T-cell (primary cell): ENCODE measurements at regions not wholly inside any gene's neighbourhood (a gene's known extent, or its start where the extent isn't known, plus 50 kb on each side); places are given as distances from the start of the nearest gene placed in this dataset.

Experiments
- ATAC-seq, 4 experiments: fragments of 200-7000 bp in 3 of 4; fragments of 150-1000 bp in 1 of 4; cut with Tn5 transposase; replicated peaks in 1 of 4; 1 replicate in 3 of 4; 2 replicates in 1 of 4; pipeline ENCODE4 v1.10.0; 2021; ENCODE audit warnings: moderate library complexity in 3 of 4, mild to moderate bottlenecking in 2 of 4, moderate number of reproducible peaks in 1 of 4
- CTCF ChIA-PET, 2 donors: fragments of 300-600 bp; sonication (Branson Sonifier 250); formaldehyde crosslinking; loops; one replicate each; lab custom pipeline; 2022; ENCODE audit warnings: antibody characterized with exemption in 2 of 2; lab: Charles Lee
- POLR2A ChIA-PET, 2 donors: fragments of 300-600 bp; sonication (Branson Sonifier 250); formaldehyde crosslinking; loops; one replicate each; lab custom pipeline; 2022; ENCODE audit warnings: antibody characterized with exemption in 2 of 2; lab: Charles Lee
- DNase-seq, 35 experiments: peaks; one replicate each; pipeline versions ENCODE4 v3.0.0 to v3.0.0-alpha.2; 2013 to 2023
- H3K27ac ChIP-seq: one replicate; pipeline ENCODE4 v1.5.1; 2013; ENCODE audit warnings: low read length
- H3K27me3 ChIP-seq, 2 experiments: replicated peaks in 1 of 2; 1 replicate in 1 of 2; 2 replicates in 1 of 2; pipeline versions ENCODE4 v1.6.1 to v1.7.0; 2013; ENCODE audit warnings: low read length in 1 of 2, mixed read lengths in 1 of 2; ENCODE audit not compliant: control insufficient read depth in 2 of 2, insufficient read depth in 2 of 2; ENCODE audit errors: extremely low read depth in 1 of 2
- H3K36me3 ChIP-seq, 2 donors: 1 replicate in 1 of 2; 2 replicates in 1 of 2; pipeline versions ENCODE4 v1.6.1 to v1.7.0; 2013; ENCODE audit warnings: low read length in 1 of 2; ENCODE audit not compliant: control insufficient read depth in 2 of 2, insufficient read depth in 1 of 2; ENCODE audit errors: extremely low read depth in 1 of 2
- H3K4me1 ChIP-seq, 2 experiments: 1 replicate in 1 of 2; 2 replicates in 1 of 2; pipeline versions ENCODE4 v1.6.1 to v1.7.0; 2013; ENCODE audit warnings: low read length in 2 of 2, mixed read lengths in 1 of 2; ENCODE audit not compliant: insufficient read depth in 2 of 2, control insufficient read depth in 1 of 2; ENCODE audit errors: extremely low read depth in 1 of 2
- H3K4me3 ChIP-seq, 2 donors: 1 replicate in 1 of 2; 2 replicates in 1 of 2; pipeline versions ENCODE4 v1.5.1 to v1.7.0; 2013; ENCODE audit warnings: mild to moderate bottlenecking in 2 of 2, low read length in 1 of 2, moderate library complexity in 1 of 2; ENCODE audit not compliant: control insufficient read depth in 1 of 2; ENCODE audit errors: extremely low read depth in 1 of 2
- H3K9me3 ChIP-seq: 2 replicates; pipeline ENCODE4 v1.7.0; 2013
- H3K27ac Mint-ChIP-seq, 2 donors: one replicate each; pipeline ENCODE4 v1.8.0; 2020 to 2021; ENCODE audit warnings: mild to moderate bottlenecking in 2 of 2, mixed read lengths in 2 of 2
- H3K27me3 Mint-ChIP-seq, 2 donors: one replicate each; pipeline ENCODE4 v1.8.0; 2021 to 2022; ENCODE audit warnings: mixed read lengths in 2 of 2
- H3K36me3 Mint-ChIP-seq: one replicate; pipeline ENCODE4 v1.8.0; 2021; ENCODE audit warnings: mixed read lengths
- H3K4me1 Mint-ChIP-seq, 3 donors: one replicate each; pipeline ENCODE4 v1.8.0; 2020 to 2022; ENCODE audit warnings: mixed read lengths in 3 of 3, mild to moderate bottlenecking in 1 of 3
- H3K4me3 Mint-ChIP-seq, 3 donors: one replicate each; pipeline ENCODE4 v1.8.0; 2020 to 2022; ENCODE audit warnings: mild to moderate bottlenecking in 3 of 3, mixed read lengths in 3 of 3, moderate library complexity in 3 of 3
- H3K9me3 Mint-ChIP-seq, 3 donors: one replicate each; pipeline ENCODE4 v1.8.0; 2020 to 2022; ENCODE audit warnings: mixed read lengths in 3 of 3
- WGBS: methylation state at CpG from one replicate; pipeline ENCODE4 v1.1.5; 2013; ENCODE audit warnings: missing lambda C conversion rate; ENCODE audit not compliant: insufficient coverage; 5-methylcytosine and 5-hydroxymethylcytosine counted together

DNA sequence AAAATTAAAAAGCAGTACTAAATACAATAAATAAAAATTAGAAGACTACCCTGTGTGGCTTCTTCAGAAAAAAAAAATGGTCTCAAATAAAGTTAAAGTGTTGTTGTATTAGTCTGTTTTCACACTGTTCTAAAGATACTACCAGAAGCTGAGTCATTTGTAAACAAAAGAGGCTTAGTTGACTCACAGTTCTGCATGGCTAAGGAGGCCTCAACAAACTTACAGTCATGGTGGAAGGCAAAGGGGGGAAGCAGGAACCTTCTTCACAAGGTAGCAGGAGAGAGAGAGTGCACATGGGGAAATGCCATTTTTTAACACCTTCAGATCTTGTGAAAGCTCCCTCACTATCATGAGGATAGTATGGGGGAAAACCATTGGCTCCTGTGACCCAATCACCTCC lies 612.8 kb downstream of the RNF144A start:
- Histone ChIP-seq H3K27me3 (no peaks in the 10 kb centered on the region), H3K27ac (no peak overlapping the region), H3K9me3 (peaks cover 2% of the 10 kb centered on the region), H3K4me3 (no peak overlapping the region), H3K36me3 (no peaks in the 10 kb centered on the region), H3K4me1 (peaks cover 0 to 8% of the 10 kb centered on the region in 2 experiments)
- H3K27ac Mint-ChIP-seq, result no peak overlapping the region
- peaks cover 15 to 36% (median 23%) of the 10 kb centered on the region in 3 donors for H3K9me3 Mint-ChIP-seq
- no peak for ATAC-seq
- peaks cover 17% of the 10 kb centered on the region for H3K36me3 Mint-ChIP-seq
- no peak overlapping the region for H3K4me3 Mint-ChIP-seq
- peaks cover 20 to 32% (median 27%) of the 10 kb centered on the region in 3 donors for H3K4me1 Mint-ChIP-seq
- CTCF ChIA-PET, result no interaction called here
- no peaks in the 10 kb centered on the region for H3K27me3 Mint-ChIP-seq
- POLR2A ChIA-PET, result interaction anchor here in 1 of 2 donors (0.6 kb wide), 1 partner anchor 327 kb away, joined by 3 read pairs; no protein-coding TSS in a partner anchor
- DNase-seq, result no peak

DNA sequence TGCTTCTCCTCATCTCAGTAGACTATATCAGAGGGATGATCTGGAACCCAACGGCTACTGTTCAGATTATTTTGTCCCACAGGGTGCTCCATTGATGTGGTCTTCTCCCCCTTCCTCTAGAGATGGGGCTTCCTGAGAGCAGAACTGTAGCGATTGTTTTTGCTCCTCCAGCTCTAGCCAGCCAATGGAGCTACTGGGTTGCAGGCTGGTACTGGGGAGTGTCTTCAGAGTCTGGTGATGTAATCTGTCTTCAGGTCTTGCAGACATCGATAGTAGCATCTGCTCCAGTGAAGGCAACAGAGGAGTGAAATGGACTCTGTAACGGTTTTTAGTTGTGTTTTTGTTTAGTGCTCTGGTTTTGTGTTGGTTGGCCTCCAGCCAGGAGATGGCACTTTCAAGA lies 621.9 kb downstream of the RNF144A start:
- Mint-ChIP-seq H3K27me3 (no peaks in the 10 kb centered on the region), H3K27ac (peak overlapping the region; percentile 24 to 56), H3K9me3 (peaks cover 14 to 33% (median 18%) of the 10 kb centered on the region in 3 donors), H3K4me3 (peak overlapping the region in 2 of 3 donors; percentile 45 to 49), H3K36me3 (peaks cover 16% of the 10 kb centered on the region), H3K4me1 (peaks cover 36 to 51% (median 46%) of the 10 kb centered on the region in 3 donors)
- CTCF ChIA-PET, result no interaction called here
- H3K4me3 ChIP-seq, result no peak overlapping the region
- H3K36me3 ChIP-seq, result peaks cover 0 to 3% of the 10 kb centered on the region in 2 donors
- peaks cover 8% of the 10 kb centered on the region for H3K9me3 ChIP-seq
- DNase-seq (peak in 7 of 35 experiments; percentile 0 to 66 (median 11)), ATAC-seq (peak; percentile 58 to 72 (median 65))
- H3K4me1 ChIP-seq, result peaks cover 0 to 5% of the 10 kb centered on the region in 2 experiments
- WGBS, result 56% methylated on average over 3 of the region's 4 CpGs
- no peak overlapping the region for H3K27ac ChIP-seq
- POLR2A ChIA-PET, result interaction anchor here (0.6 to 0.7 kb wide), 2 partner anchors 28 to 562 kb away, joined by 3 to 4 read pairs; no protein-coding TSS in a partner anchor
- H3K27me3 ChIP-seq, result no peaks in the 10 kb centered on the region

DNA sequence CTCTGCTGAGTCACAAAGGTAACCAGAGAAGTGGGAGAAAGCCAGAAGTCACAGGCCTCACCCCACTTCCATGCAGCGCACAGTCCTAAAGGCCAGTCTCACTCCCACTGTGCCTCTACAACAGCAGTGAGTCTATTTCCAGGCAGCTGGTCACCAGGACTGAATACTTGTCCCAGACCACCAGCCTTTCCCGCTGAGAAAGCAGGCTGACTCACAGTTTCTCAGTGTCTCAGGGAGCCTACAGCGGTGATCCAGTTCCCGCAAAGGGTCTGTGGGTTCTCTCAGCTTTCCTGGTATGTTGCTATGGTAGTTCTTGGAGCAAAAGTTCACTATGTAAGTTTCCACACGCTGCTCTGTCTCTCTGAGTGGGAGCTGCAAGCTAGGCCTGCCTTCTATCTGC lies 622.5 kb downstream of the RNF144A start:
- peak overlapping the region in 1 of 2 donors; percentile 56 for H3K27ac Mint-ChIP-seq
- no peak overlapping the region for H3K27ac ChIP-seq

DNA sequence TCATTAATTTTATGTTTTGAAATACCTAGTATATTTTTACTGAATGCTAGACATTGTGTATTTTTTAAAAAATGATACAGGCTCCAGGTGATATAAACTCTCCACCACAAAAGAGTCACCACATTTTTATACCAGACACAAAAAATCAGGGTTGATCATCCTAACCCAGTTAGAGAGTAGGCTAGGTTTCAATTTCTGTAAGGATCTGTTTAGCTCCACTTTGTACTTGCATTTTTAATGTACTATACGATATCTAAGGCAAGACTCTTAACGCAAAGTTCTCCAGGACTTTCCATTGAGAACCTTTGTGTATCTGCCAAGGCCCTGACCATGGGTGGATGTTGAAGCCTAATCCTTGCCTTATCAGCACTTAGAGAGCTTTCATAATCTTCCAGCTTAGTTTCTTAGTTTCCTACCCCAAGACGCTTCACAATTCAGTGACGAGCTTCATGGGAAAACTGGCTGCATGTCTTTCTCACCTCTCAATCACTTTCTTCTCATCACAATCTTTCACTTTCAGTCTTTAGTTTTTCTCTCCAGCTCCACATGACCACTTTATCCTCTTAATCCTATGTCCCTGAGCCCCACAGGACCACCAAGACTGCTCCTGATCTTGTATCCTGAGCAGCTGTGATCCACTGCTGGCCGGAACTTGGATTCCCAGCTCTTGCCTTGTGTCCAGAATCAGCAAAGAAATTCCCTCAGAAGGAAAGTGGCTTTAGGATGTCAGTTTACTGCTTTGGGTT lies 635.8 kb downstream of the RNF144A start:
- Histone ChIP-seq H3K4me3 (no peak overlapping the region), H3K27me3 (no peaks in the 10 kb centered on the region), H3K9me3 (no peaks in the 10 kb centered on the region), H3K4me1 (peaks cover 0 to 2% of the 10 kb centered on the region in 2 experiments), H3K27ac (no peak overlapping the region), H3K36me3 (no peaks in the 10 kb centered on the region)
- 17% methylated on average over 2 of the region's 5 CpGs for WGBS
- Mint-ChIP-seq H3K9me3 (no peaks in the 10 kb centered on the region), H3K36me3 (no peaks in the 10 kb centered on the region), H3K4me3 (peak overlapping the region; percentile 21 to 69 (median 42)), H3K27me3 (no peaks in the 10 kb centered on the region), H3K27ac (peak overlapping the region; percentile 1 to 57), H3K4me1 (peaks cover 10 to 21% (median 14%) of the 10 kb centered on the region in 3 donors)
- no peak for DNase-seq
- CTCF ChIA-PET, result interaction anchor here in 1 of 2 donors (1.2 kb wide), 1 partner anchor 14 kb away, joined by 4 read pairs; no protein-coding TSS in a partner anchor
- ATAC-seq, result no peak
- POLR2A ChIA-PET, result interaction anchor here (0.6 to 0.8 kb wide), 2 partner anchors 17 to 95 kb away, joined by 3 read pairs; no protein-coding TSS in a partner anchor

More for the DNA sequence above, 622.5 kb downstream of the RNF144A start:
- CTCF ChIA-PET, result no interaction called here
- Mint-ChIP-seq H3K4me3 (peak overlapping the region in 1 of 3 donors; percentile 45), H3K36me3 (peaks cover 16% of the 10 kb centered on the region), H3K9me3 (peaks cover 14 to 28% (median 18%) of the 10 kb centered on the region in 3 donors), H3K27me3 (no peaks in the 10 kb centered on the region), H3K4me1 (peaks cover 34 to 47% (median 40%) of the 10 kb centered on the region in 3 donors)
- WGBS, result 95% methylated on average over 4 of the region's 5 CpGs
- ATAC-seq (no peak), DNase-seq (no peak)
- H3K9me3 ChIP-seq, result peaks cover 8% of the 10 kb centered on the region
- peaks cover 0 to 5% of the 10 kb centered on the region in 2 experiments for H3K4me1 ChIP-seq
- no peak overlapping the region for H3K4me3 ChIP-seq
- peaks cover 0 to 3% of the 10 kb centered on the region in 2 donors for H3K36me3 ChIP-seq
- POLR2A ChIA-PET, result no interaction called here
- H3K27me3 ChIP-seq, result no peaks in the 10 kb centered on the region

DNA sequence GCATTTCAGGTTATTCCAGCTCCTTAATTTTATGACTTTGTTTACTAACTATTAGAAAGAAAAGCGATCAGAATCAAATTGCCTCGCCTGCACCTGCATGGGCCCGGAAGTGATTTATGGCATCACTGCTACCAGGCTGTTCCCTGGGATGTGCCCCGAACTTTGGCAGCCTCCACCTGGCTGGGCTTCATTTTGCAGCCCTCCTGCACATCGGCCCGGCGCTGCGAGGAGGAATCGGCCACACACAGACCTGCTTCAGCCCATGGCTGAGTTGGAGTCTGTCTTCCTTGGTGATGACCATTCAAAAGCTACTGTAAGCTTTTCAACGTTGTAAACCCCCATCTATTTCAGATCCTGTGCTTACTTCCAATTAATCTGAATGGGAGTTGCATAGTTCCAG lies 638.0 kb downstream of the RNF144A start:
- no peaks in the 10 kb centered on the region for H3K9me3 Mint-ChIP-seq
- H3K36me3 ChIP-seq, result no peaks in the 10 kb centered on the region
- no peaks in the 10 kb centered on the region for H3K27me3 Mint-ChIP-seq
- H3K27me3 ChIP-seq, result no peaks in the 10 kb centered on the region
- 94% methylated on average over 9 of the region's 10 CpGs for WGBS
- H3K27ac ChIP-seq, result no peak overlapping the region
- no peak overlapping the region for H3K4me3 ChIP-seq
- H3K4me1 ChIP-seq, result peaks cover 0 to 2% of the 10 kb centered on the region in 2 experiments
- no peak overlapping the region for H3K27ac Mint-ChIP-seq
- H3K36me3 Mint-ChIP-seq, result no peaks in the 10 kb centered on the region
- H3K4me3 Mint-ChIP-seq, result no peak overlapping the region
- no peak for ATAC-seq
- no peak for DNase-seq
- H3K9me3 ChIP-seq, result no peaks in the 10 kb centered on the region
- CTCF ChIA-PET, result no interaction called here
- POLR2A ChIA-PET, result no interaction called here
- H3K4me1 Mint-ChIP-seq, result peaks cover 10 to 21% (median 14%) of the 10 kb centered on the region in 3 donors

DNA sequence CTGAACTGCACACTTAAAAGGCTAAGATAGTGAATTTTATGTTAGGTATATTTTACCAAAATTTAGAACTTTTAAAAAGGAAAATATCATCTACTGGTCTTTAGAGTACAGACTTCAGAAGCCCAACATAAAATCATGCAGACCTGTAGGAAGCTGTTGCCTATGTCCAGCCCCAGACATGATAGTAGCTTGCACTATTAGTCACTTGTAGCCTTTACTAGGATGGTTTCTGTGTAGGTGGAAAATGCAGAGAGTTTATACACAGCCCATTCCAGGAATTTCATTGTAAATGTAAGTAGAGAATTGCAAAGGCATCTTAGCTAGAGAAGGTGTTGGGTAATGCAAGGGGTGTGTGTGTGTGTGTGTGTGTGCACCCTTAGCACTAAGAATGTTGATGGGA lies 640.2 kb downstream of the RNF144A start:
- H3K27ac Mint-ChIP-seq, result no peak overlapping the region
- H3K4me1 Mint-ChIP-seq, result peaks cover 10 to 21% (median 16%) of the 10 kb centered on the region in 3 donors
- Histone ChIP-seq H3K27ac (no peak overlapping the region), H3K9me3 (no peaks in the 10 kb centered on the region), H3K36me3 (no peaks in the 10 kb centered on the region), H3K27me3 (no peaks in the 10 kb centered on the region), H3K4me3 (no peak overlapping the region), H3K4me1 (peaks cover 0 to 2% of the 10 kb centered on the region in 2 experiments)
- H3K36me3 Mint-ChIP-seq, result no peaks in the 10 kb centered on the region
- no peaks in the 10 kb centered on the region for H3K9me3 Mint-ChIP-seq
- ChIA-PET POLR2A (interaction anchor here in 1 of 2 donors (0.6 kb wide), 1 partner anchor 42 kb away, joined by 3 read pairs; no protein-coding TSS in a partner anchor), CTCF (interaction anchor here in 1 of 2 donors (0.6 kb wide), 1 partner anchor 18 kb away, joined by 3 read pairs; no protein-coding TSS in a partner anchor)
- ATAC-seq (no peak), DNase-seq (no peak)
- no peaks in the 10 kb centered on the region for H3K27me3 Mint-ChIP-seq
- H3K4me3 Mint-ChIP-seq, result no peak overlapping the region
